ENCODE measurements at regions not wholly inside any gene's neighbourhood (a gene's known extent, or its start where the extent isn't known, plus 50 kb on each side); places are given as distances from the start of the nearest gene placed in this dataset.

DNA sequence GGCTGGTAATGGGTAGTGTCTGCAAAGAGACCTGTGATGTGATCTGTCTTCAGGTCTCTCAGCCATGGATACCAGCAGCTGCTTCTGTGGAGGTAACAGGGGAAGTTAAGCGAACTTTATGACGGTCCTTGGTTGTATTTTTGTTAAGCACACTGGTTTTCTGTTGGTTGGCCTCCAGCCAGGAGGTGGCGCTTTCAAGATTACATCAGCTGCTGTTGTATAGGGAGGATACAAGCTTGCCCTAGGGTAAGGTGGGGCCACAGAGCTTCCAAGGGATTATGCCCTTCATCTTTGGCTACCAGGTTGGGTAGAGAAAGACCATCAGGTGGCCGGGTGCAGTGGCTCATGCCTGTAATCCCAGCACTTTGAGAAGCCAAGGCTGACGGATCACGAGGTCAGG lies 834.2 kb upstream of the GALNTL6 start:
- peak; percentile 7; the same call in 1 of the 2 replicates for TF ChIP-seq CTCF (IDR thresholded peaks at IDR 0.05; ENCODE audit: low read length)
- TF ChIP-seq EZH2 (IDR thresholded peaks at IDR 0.05; ENCODE audit: borderline replicate concordance, low read length): no peak

Data from OCI-LY1 (cell line).